Stimulated activated CD4-positive, alpha-beta T cell treated with anti-CD3 and anti-CD28 coated beads, Interleukin-12 subunit alpha, Interleukin-12 subunit beta, amount 100 ng/mL, for 48 hours (primary cell): ENCODE measurements at regions not wholly inside any gene's neighbourhood (a gene's known extent, or its start where the extent isn't known, plus 50 kb on each side); places are given as distances from the start of the nearest gene placed in this dataset.

Source experiments
- DNase-seq, 3 donors: peaks; one replicate each; pipeline ENCODE4 v3.0.0-alpha.2; 2020; ENCODE audit warnings: low read depth in 2 of 3, low spot score in 1 of 3

DNA sequence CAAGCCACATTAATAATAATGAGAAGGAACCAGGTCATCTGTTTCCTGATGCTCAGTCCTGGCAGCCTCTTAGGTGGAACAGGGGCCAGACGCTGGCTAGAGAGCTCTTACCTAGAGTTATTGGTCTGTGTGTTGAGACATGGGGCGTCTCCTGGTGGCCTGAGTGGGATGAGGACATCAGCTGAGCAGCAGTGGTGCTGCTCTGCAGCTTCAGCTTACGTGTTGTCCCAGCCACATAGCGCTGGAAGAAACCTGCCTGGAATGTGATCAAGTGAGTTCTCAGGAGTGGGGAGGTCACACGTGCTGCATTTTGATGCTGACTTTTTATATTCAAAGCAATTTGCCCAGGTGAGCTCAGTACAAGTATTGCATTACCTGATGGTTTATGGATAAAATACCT is 355.4 kb downstream of the CDH26 start:
- no peak for DNase-seq

DNA sequence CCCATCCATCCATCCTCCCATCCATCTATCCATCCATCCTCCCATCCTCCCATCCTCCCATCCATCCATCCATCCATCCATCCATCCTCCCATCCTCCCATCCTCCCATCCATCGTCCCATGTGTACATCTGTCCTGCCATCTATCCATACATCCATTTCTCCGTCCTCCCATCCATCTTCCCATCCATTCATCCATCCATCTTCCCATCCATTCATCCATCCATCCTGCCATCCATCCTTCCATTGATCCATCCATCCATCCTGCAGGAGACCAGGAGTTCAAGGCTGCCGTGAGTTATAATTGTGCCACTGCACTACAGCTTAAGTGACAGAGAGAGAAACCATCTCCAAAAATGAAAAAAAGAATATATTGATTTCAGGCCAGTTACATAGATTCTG is 356.5 kb downstream of the CDH26 start:
- DNase-seq: no peak

DNA sequence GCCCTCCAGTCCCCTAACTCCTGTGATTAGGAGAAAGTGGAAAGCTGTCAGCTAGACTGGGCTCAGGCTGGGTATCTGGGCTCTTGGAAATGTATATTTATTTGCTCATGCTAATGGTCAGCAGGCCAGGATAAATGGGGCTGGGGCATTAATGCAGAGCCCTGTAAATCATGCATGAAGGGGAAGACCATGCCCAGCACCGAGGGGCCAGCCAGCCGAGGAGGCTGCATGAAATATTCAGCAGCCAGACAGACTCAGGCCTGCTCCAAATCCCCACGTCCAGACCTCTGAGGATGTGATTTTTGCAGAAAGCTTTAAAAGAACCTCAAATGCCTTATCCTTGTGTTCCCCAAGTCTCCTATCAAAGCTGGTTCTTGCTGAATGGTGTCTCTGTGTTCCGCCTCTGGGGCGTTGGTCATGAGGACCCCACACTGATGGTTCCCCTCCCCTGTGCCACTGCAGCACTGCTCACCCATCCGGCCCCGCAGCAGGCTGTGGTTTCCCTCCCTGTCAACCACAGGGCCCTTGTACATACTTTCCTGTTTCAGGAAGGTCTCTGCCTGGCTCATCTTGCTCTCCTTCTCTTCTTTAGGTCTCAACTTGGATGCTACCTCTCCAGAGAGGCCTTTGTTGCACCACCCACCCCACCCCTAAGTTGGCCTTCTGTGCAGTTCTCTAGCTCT is 358.4 kb downstream of the CDH26 start:
- DNase-seq: no peak

DNA sequence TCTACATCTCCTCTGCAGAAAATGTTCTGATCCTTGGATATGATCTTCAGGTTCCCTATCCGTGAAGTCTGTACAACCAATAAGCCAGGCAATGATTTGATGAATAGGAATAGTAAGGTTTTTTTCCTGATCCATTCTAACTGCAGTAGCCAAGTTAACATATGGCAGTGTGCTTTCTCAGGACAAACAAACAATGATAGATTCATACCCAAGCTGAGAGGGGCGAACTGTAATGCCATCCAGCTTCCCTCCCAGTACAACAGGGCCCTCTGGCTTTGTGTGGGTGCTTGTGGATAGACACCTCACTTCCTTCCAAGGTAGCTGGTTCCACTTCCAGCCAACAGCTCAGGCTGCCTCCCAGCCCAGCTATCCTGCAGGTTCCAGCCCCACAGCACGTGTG is 359.2 kb downstream of the CDH26 start:
- DNase-seq: no peak

DNA sequence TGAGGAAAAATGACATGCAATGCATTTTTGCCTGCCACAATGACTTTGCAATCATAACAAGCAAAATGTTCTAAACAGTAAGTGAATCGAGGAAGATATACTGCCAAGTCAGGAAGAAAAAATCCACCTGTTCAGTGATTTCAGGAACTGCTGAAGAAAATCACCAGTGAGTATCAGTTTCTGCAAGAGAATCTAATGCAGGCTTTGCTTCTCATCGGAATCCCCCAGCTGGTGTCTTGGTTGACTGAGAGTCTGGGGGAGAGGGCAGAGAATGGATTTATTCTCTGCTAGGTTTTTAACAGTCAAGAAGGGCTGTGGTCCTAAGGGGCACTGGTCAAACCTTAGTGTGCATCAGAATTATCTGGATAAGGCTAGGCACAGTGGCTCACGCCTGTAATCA is 363.4 kb downstream of the CDH26 start:
- DNase-seq: no peak

DNA sequence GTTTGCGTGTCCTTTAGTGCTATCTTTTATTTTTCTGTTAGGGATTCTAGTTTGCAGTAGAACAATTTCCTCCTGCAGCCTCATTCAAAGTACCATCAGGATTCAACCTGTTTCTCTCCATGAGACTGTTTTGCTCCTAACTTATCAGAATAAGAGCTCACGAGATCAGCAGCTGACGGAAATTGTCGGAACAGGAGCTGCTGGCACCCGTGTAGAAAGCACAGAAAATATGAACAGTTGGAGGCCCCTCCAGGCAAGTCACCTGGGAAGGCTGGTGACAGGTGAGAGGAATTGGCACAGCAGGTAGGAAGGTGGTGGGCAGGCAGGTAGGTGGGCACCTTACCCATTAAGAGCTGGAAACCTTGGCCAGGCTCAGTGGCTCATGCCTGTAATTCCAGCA is 368.6 kb downstream of the CDH26 start:
- DNase-seq: no peak

DNA sequence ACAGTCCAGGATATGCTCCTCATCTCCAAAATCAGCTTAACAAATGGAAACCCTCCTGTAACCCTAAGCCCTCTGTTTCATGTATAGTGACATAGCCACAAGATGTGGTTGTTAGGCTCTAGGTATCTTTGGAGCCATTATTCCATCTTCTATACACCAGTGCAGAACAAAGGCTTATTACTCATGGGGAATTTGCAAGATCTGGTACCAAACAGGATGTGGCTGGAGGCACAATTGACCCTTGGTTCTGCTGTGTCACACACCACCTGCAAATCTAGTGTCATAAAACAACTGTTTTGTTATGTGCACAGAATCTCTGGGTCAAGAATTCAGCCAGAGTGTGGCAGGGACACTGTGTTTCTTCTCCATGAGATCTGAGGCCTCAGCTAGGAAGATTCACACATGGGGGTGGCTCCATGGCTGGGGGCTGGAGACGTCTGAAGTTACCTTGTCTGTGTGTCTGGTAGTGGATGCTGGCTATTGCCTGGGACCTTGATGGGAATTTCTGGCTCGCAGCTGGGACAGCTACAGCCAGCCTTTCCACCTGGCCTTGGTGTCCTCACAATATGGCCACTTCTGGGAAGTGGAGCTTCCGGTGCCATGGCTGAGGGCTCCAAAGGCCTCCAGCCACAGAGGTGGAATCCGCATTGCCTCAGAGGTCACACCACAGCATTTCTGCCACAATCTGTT is 369.9 kb downstream of the CDH26 start:
- DNase-seq: no peak

DNA sequence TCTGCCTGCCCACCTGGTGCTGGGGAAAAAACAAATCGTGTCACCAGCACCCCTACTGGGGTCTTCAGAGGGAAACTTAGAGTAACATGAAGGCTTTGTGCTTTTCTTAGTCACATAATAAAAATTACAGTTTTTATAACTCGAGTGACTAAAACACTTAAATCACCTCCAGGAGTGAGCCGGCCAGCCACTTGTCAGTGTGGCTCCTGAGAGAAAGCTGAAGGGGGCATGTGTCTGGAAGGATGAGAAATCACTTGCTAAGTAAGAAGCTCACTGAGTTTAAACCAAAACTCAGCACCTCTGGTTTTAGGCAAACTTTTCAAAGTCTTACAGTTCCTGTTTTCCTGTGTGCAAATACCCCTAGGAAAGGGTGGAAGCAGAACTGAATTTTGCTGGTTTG is 372.2 kb downstream of the CDH26 start:
- no peak for DNase-seq

DNA sequence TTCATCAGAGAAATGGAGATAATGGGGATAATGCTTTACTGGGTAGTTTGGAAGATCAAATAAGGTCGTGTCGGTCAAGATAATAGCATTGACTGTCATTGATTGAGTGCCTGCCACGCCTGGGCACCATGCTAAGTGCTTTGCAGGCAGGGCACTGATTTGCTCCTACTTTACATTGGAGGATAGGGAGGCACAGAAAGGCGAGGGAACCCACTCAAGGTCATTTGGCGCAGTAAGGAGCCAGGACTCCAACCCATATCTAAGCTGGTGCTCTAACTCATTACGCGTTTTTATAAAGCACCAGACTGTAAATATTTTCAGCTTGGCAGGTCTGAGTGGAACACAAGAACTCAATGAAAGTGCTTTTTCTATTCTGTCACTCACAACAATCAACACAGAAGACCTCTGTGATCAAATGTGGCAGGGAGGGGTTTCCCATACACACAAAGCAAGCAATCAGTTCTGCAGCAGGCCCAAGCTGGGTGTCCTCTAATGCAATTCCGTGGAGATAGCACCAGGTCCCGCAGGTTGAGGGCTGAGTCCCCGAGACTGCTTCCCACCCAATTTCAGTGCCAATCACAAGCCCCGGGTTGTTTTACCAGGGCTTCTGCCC is 373.6 kb downstream of the CDH26 start:
- no peak for DNase-seq

DNA sequence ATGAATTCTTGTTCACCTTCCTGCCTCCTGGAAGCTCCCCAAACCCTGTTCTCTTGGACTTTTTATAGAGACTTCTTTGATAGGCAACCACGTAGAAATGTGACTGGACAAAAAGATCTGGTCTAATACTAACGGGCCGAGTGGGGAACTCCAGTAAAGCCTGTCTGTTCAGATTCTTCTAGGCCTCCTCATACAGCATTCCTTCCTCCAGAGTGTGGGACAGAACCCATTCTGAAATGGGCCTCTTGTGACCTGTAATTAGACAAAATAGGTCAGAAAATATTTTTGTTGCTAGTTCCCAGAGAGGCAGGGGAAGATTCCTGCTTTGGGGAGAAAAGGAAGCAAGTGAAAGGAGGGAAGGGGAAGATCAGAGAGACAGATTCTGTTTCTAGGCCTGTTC is 374.3 kb downstream of the CDH26 start:
- no peak for DNase-seq

DNA sequence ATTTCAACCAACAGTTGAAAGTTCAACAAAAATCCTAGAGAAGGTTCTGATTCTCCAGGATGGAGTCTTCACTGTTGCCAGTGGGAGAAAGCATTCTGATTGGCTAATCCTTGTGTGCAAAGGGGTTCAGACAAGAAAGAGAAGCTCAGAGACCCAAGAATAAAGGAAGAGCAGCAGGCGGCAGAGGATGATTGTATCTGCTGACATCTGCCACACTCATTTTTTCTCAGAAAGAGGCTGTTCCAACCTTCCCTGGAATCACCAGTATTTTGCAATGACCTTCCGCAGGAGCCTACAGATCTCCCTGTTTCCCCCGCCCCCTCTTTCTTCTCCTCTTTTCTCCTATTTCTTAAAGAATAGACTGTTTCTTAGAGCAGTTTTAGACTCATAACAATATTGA is 376.7 kb downstream of the CDH26 start:
- no peak for DNase-seq

DNA sequence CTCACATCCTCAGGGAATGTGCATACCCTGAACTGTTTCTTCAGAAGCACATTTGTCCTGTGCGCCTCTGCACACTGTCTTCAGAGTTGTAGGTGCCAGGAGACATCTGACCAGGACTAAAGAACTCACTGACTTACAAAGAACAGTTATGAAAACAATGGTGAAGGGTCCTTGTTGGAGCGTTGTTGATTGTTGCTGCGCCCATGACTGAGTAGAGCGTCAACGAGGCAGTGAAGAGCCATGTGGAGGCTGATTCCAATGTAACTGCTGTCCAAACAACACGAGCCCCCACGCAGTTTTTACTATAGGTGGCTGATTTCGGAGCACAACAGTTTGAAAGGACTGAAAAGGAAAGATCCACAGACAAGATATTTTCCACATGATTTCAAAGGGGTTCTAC is 380.3 kb downstream of the CDH26 start:
- DNase-seq: no peak

DNA sequence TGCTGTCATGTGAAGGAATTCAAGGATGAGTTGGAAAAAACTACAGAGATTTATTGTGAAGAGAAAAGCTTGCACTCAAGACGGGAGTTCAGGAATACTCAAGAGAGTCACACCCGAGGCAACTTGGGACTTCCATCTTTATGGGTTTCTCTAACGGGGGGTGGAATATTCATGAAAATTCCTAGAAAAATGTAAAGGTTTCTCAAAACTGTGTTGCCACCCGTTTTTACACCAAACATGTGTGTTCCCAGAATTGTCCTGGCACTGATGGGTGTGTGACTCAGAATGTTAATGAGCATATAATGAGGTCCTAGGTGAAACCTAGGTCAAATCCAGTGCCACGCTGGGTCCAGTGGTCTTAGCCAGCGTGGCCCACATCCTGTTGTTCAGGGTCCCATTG is 381.5 kb downstream of the CDH26 start:
- no peak for DNase-seq

DNA sequence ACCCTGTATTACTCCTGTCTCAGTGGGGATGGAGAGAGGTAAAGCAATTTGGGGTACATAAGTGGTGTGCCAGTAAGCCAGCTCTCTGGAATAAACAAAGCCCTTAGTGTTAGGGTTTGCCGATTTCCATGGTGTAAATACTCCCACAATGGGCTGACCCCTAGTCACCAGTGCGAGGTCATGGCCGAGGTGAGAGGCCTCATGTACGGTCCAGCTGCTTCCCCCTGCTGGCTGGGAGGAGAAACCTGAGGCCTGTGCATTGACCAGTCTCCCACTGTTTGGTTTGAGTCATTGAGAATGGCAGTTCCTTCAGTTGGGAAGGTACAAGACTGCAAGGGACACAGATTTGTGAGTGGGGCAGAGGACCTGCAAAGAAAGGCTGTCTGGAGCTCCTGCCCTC is 382.0 kb downstream of the CDH26 start:
- no peak for DNase-seq

DNA sequence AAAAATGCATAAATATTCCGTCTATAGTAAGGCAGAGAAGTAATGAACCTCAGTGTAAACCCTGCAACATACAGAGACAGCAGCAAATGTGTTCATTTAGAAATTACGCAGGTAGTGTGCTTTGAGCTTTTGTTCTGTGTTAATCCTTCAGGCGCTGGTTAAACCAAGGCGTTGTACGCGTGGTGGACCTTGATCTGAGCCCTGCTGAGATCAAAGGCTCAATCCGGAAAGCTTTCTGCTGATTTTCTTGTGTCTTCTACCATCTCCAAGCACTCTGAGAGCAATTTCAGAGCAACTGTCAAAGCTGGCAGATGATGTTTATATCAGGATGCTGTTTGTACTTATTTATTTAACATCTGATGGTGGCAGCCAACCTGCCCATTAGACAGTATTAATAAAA is 382.8 kb downstream of the CDH26 start:
- DNase-seq: no peak

DNA sequence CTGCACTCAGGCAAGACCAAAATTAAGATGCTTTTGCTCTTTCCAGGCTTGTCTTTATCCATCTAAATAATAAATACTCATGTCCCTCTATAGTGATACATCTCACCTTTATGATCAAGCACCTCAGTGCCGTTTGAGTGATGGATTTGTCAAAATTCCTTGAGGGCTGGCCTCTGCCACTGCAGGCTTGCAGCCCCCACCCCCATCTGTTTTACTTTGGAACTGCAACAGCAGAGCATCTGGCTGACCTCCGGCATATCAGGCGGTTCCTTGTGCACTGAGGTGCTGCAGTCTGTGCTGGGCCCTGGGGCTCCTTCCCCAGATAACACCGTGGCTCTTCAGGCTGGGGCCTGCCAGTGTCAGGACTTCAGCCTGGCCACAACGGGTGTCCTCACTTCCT is 386.9 kb downstream of the CDH26 start:
- DNase-seq: no peak

DNA sequence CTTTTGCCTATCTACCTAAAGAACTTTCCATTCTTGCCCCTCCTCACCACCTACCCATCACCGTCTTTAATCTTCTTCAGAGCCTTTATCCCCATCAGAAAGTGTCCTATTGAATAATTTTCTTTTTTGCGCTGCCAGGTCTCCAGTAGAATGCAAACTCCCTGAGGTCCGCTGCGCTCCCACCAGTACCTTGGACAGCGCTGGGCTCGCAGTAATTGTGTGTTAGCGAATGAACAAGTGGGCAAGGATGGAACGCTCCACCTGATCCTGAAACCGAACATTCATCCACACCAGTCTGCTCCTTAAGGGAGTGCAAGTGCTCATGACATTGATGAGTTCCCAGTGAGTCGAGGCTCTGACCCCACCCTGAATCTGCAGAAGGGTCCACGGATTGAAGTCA is 391.2 kb downstream of the CDH26 start:
- DNase-seq: no peak

DNA sequence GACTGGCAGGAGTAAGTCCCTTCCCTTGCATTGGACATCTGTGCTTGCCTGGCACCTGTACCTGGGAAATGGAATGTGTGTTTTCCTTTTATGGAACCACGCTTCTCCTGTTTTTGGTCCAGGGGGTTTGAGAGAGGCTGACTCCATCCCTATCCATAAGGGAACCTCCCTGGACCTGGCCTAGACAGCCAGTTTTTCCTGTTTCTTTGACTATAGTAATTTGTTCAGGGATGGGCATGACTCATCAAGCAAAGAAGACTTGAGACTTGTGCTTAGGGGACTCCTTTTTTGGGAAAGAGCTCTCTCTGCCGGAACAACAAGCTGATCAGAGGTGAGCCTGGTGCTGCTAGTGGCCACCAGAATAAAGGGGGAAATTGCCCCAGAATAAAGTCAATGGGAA is 393.8 kb downstream of the CDH26 start:
- DNase-seq: no peak

DNA sequence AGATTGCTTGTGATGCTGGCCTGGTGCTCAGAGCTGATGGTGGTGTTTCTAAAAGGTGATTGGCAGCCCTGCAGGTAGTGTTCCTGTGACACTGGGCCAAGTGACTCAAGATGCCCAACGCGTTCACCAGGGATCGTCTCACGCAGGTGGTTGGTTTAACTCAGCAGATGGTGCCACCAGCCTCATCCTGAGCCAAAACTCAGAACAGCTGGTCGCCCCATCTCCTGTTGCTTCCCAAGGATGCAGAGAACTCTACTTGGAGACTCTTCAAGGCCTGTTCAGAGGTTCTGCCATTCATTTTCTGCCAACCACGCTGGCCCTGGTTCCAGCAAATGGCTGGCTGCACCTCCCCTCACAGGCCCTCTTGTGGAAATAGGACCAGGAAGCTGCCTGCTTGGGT is 394.4 kb downstream of the CDH26 start:
- DNase-seq: no peak

DNA sequence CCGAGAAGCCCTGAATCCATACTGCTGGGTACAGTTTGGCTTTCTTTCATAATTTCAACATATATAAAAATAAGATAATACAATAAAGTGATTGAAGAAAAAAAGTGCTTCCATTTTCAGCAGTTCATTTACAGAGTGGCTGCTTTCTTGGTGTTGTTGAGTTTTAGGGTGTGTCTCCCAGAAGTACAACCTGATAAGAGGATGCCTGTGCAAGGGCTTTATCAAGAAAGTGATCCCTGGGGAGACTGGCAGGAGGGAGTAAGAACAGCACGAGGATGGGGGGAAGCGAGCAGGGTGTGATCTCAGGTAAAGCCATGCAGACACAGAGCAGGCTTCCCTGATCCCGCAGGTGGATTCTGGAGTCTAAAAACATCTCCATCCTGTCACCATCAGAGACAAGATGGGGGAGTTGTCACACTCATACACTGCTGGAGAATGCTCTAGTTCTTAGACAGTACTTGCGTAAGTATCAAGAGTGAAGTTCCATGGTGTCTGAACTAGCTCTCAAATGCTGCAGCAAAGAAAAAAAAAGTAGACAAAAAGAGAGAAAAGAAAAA is 395.9 kb downstream of the CDH26 start:
- no peak for DNase-seq

DNA sequence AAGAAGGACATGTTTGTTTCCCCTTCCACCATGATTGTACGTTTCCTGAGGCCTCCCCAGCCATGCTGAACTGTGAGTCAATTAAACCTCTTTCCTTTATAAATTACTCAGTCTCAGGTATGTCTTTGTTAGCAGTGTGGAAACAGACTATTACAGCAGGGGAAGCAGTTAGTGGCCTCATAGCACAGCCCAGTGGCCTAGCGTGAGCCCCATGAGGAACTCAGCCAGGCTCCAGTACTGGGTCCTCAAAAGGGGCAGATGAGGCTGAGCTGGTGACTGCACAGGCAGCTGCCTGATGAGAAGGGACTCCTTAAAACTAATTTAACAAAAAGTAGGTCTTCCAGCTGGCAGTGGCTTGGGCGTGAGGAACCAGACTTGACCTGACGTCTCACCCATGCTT is 399.9 kb downstream of the CDH26 start:
- DNase-seq: no peak

DNA sequence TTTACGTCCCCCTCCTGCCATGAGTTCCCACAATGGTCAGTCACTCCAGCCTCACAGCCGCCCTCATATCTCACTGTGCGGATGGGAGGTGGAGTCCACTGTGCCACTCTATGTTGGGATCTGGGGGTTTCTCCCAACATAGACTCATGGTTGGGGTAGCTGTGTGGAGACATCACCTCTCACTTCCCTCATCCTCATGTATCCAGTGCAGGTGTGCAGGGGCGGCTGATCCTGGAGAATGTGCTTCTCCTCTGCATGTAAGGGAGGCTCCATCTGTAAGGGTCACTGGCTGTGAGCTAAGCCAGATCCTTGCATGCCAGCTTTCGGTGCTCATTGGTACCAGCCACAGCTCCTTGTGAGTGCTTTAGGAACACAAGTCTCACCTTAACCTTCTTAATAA is 400.8 kb downstream of the CDH26 start:
- DNase-seq: no peak
